Left colon (tissue), 2 donors: ENCODE measurements at regions not wholly inside any gene's neighbourhood (a gene's known extent, or its start where the extent isn't known, plus 50 kb on each side); places are given as distances from the start of the nearest gene placed in this dataset.

Source experiments
- ATAC-seq: fragments of 200-7000 bp; cut with Tn5 transposase; one replicate; pipeline ENCODE4 v1.9.1; 2020; ENCODE audit warnings: mild to moderate bottlenecking, moderate library complexity
- DNase-seq, 2 donors: peaks; one replicate each; pipeline ENCODE4 v3.0.0-alpha.2; 2020
- intact Hi-C, 2 donors: fragments of 100-400 bp; cut with DNase I in 1 of 2; cut with micrococcal nuclease in 1 of 2; formaldehyde crosslinking; loops; one replicate each; pipeline versions ENCODE4 v1.11.2 to v1.14.0; 2022; cut with DNase I, micrococcal nuclease
- donor health status: DM: no; HTN: no; CAD: no.
- donor health status: DM: yes; HTN: yes; CAD: no.

- DNase-seq: no peak
- intact Hi-C loops: no loop called here
- no peak for ATAC-seq
Observed at GRCh38 chr5:92496545-92496944, 1084.5 kb downstream of the NR2F1-AS1 start.

GRCh38 chr5:92494508-92494907 is 1086.5 kb downstream of the NR2F1-AS1 start:
- DNase-seq (no peak), ATAC-seq (no peak)
- intact Hi-C loops: no loop called here

DNA sequence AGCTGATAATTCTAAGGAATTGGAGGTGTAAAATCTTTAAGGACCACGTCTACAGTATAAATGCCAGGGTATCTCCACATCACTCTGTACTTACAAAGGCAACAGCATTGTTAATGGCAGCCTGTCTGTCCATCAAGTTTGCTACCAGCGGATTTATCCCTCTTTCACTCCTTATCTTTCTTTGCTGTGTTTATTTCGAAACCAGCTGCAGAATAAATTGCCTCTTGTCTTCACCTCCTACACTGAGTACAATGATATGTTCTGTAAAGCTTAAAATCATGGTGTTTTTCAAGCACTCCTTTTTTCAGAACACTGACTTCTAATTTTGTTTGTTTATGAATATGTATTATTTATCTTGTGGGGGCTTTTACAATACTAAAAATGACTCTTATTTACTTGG is 1088.1 kb downstream of the NR2F1-AS1 start:
- no peak for DNase-seq
- intact Hi-C loops: no loop called here
- ATAC-seq: no peak

GRCh38 chr5:92484484-92484883 is 1096.5 kb downstream of the NR2F1-AS1 start:
- intact Hi-C loops: no loop called here
- no peak for ATAC-seq

GRCh38 chr5:92472981-92473566 is 1090.0 kb upstream of the ARRDC3 start:
- intact Hi-C loops: no loop called here
- no peak for ATAC-seq
- no peak for DNase-seq

More at GRCh38 chr5:92484484-92484883, 1096.5 kb downstream of the NR2F1-AS1 start:
- no peak for DNase-seq

- DNase-seq (no peak), ATAC-seq (no peak)
- intact Hi-C loops: no loop called here
Observed at GRCh38 chr5:92471861-92472260, 1088.7 kb upstream of the ARRDC3 start.

- intact Hi-C loops: no loop called here
- ATAC-seq (no peak), DNase-seq (no peak)
Observed at GRCh38 chr5:92470770-92471169, 1087.7 kb upstream of the ARRDC3 start.

DNA sequence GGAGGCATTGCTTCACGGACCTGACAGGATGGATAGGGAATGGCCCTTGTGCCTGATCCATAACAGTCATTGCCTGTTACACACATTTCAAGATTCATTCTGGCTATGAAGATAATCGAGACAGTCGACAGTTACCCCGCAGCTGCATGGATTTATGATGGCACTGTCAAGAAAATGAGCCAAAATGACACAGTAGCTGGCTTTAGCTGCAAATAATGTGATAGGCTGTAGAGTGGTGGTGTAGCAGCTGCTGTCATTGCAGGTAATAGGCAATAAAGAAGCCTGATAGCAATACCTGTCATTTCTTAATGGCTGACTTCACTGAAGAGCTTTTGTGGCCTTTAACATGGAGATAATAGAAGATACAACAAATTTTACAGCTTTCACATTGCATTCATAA is 1085.2 kb upstream of the ARRDC3 start:
- no peak for DNase-seq
- ATAC-seq: no peak
- intact Hi-C loops: no loop called here

DNA sequence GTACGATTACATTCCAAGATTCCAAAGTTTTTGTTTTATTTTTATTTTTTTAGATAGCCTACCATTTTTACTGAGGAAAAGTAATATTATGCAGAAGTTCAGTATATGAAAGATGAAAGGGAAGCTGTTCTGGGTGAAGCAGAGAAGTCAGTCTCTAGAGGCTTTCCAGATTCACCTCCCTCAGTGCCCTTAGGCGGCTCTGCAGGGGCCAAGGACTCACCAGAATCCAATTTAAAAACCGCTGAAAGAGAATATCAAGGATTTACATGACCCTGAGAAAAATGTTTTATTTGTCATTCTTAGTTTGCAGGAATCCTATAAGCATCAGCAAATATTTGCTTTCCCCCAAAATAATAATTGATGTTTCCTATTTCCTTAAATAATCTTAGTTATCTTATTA is 1084.6 kb upstream of the ARRDC3 start:
- DNase-seq (no peak), ATAC-seq (no peak)
- intact Hi-C loops: no loop called here

- intact Hi-C loops: no loop called here
- DNase-seq (no peak), ATAC-seq (no peak)
Observed at GRCh38 chr5:92460505-92460904, 1077.4 kb upstream of the ARRDC3 start.

DNA sequence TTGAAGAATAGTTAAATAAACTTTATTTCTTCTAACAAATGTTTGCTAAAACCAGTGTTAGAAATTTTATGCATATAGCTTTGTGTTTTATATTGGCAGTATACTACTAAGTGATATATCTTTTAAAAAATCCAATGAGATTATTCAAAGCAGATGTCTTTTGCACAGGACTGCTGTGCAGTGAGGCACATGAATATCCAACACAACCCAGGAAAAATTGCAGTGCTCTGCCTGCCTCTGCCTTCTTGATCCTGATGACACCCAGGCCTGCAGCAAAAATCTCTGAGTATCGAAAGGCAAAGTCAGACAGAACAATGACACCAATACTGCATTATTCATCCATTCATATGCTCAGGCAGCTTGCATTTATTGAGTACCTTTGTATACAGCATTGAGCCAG is 1076.5 kb upstream of the ARRDC3 start:
- no peak for ATAC-seq
- no peak for DNase-seq
- intact Hi-C loops: no loop called here

DNA sequence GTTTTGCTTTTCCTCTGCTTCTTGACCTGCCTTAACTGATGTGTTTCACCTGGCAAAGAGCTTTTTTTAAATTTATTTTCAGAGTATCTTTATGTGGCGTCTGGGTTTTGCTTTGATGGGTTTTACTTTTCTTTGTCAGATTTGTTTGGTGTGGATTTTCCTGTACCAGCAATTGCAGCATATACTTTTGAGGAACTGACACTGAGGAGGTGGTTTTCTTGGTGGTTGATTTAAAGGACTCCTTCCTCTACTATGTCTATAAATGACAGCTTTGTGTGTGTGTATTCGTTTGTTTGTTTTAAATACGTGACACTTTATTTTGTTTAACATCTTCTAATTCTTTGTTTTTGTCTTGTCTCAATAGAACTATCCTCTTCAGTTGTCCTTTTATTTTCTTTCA is 1071.9 kb upstream of the ARRDC3 start:
- DNase-seq: no peak
- intact Hi-C loops: no loop called here
- ATAC-seq: no peak

DNA sequence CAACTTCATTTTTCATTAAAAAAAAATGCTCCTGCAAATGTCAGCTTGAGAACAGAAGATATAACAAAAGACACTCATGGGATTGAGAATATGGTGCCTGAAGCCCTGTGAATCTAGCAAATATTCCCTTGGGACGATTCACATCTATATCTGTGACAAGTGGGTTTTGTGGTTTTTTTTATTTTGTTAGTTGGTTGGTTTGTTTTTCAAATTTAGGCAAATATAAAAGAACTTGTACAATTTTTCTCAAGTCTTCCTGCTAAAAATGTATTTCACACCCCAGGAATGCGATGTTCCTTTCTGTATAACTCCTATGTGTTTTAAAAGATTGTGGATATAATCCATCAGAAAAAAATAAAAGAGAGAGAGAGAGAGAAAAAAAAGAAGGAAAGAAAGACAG is 1061.8 kb upstream of the ARRDC3 start:
- no peak for DNase-seq
- intact Hi-C loops: no loop called here
- no peak for ATAC-seq

DNA sequence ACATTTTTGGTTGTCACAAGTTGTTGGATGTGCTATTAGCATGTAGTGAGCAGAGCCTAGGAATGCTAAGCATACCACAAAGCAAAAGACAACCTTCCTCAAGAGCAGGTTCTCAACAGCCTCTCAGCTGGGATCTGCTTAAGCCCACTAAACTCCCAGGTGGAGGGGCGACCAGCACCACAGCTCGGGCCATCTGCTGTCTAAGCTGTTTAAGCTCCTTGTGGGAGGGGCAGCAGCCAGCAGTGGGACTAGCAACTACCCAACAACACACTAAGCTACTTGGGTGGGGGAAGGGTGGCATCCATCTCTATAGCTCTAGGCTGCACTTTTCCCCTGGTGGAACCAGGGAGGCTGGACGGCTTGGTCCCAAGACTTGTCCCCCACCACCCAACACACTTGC is 1052.7 kb upstream of the ARRDC3 start:
- DNase-seq (no peak), ATAC-seq (no peak)
- intact Hi-C loops: no loop called here

- no peak for ATAC-seq
- DNase-seq: no peak
- intact Hi-C loops: no loop called here
Observed at GRCh38 chr5:92429646-92430045, 1046.5 kb upstream of the ARRDC3 start.

- no peak for DNase-seq
- ATAC-seq: no peak
- intact Hi-C loops: no loop called here
Observed at GRCh38 chr5:92428415-92428814, 1045.3 kb upstream of the ARRDC3 start.

DNA sequence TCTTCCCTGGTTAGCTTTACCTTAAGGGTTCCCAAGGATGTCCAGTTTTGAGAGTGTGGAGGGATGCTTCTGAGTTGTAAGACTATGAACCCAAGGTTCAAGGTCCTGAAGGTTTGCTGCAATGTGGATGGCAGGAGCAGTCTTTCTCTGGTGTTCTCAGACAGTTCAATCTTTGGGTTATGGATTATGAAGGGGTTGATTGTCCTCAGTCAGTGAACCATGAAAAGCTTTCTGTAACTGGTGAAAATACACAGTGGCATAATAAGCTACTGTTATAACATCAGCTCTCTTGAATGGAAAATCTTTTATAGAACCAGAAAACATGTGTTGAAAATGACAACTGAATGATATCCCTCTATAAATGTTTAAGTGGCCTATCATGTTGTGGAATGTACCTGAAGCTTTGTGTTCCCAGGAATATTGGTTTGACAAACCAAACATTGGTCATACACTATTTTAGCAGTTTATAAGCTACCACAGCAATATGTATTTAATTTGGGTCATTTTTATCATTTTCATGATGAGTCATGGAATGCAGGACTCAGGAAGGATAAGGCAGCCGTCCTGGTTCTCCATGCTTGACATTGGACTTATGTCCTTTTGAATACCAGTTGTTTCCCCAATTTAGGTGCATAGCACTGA is 1041.8 kb upstream of the ARRDC3 start:
- intact Hi-C loops: no loop called here
- no peak for DNase-seq
- ATAC-seq: no peak

DNA sequence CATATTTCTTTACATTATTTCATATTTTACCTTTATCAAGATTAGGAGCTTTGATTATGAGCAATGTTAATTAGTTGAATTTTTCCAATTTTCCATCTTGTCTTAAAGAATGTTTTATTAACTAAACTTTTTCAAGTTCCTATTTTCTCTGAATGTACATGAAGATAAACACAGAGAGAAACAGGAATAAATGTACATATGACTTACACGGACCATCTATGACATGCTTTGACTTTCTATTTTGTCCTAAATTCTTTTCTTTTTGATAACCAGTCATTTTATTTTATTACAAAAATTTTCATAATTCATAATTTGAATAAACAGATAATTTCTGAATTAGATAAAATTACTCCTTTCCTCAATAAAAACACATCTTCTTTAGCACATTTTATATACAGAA is 1038.8 kb upstream of the ARRDC3 start:
- intact Hi-C loops: no loop called here
- ATAC-seq (no peak), DNase-seq (no peak)

GRCh38 chr5:92421196-92421595 is 1038.1 kb upstream of the ARRDC3 start:
- ATAC-seq: no peak
- no peak for DNase-seq
- intact Hi-C loops: no loop called here

GRCh38 chr5:92419261-92419660 is 1036.1 kb upstream of the ARRDC3 start:
- DNase-seq: no peak
- intact Hi-C loops: no loop called here
- no peak for ATAC-seq

GRCh38 chr5:92418341-92418740 is 1035.2 kb upstream of the ARRDC3 start:
- no peak for ATAC-seq
- no peak for DNase-seq
- intact Hi-C loops: no loop called here
